ENCODE measurements at regions not wholly inside any gene's neighbourhood (a gene's known extent, or its start where the extent isn't known, plus 50 kb on each side); places are given as distances from the start of the nearest gene placed in this dataset.

DNA sequence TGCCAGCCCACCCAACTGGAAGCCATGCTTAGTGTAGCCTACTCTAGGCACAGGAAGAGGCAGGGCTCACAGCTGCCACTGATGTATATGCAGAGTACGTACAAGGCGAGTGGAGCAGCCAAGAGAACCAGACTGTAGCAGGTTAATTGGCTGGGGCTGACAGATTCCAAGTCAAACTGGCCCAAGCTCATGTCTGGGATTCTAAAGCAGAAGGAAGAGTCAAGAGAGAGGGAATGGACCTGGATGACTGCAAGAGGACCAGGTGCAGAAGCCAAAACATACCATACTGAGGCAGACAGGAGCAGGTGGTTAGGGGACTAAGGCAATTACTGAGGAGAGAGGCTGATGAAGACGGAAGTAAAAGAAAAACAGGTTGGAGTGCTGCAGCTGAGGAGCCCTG, 51.3 kb upstream of the LRRN2 start:
- intact Hi-C loops (cut with micrococcal nuclease), result no loop called here
- no peak for DNase-seq
- ATAC-seq, result no peak

DNA sequence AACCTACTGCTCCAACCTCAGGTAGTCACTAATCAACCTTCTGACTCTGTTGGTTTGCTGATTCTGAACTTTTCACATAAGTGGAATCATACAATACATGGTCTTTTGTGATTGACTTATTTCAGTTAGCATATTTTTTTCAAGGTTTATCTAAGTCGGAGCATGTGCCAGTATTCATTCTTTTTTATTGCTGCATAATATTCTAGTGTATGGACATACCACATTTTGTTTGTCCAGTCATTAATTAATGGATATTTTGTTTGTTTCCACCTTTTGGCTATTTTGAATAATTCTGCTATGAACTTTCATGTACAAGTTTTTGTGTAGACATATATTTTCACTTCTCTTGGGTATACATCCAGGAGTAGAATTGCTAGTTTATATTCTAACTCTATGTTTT, 53.0 kb upstream of the LRRN2 start:
- no peak for ATAC-seq
- intact Hi-C loops (cut with micrococcal nuclease), result no loop called here
- no peak for DNase-seq

DNA sequence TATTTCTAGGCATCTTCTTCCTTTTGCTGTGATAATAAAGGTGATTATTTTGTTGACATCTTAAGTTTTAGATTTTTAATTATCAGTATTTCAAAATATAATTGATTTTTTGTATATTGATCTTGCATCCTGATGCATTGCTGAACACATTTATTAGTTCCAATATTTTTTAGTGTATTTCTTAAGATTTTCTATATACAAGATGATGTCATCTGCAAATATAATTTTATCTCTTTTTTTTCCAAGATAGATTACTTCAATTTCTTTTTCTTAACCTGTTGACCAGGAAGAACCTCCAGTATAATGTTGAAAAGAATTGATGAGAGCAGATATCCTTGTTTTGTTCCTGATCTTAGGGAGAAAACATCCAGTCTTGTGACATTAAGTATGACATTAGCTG, 54.8 kb upstream of the LRRN2 start:
- DNase-seq (no peak), ATAC-seq (no peak)
- intact Hi-C loops (cut with micrococcal nuclease), result no loop called here

DNA sequence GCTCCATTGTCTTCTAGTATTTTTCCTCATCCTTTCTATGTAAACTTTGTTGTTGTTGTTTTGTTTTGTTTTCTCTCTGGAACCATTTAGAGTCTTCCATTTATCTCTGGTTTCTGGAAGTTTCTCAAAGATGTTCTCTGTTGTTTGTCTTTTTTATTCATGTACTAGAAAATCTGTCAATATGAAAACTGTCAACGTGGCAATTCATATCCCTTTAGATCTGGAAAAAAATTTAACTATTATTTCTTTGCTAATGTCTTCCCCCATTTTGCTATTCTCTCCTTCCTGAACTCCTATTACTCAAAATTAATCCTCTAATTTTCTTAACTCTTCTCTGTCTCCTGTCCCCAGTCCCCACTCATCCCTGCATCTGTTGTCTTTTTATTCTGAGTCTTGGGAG, 55.9 kb upstream of the LRRN2 start:
- intact Hi-C loops (cut with micrococcal nuclease), result no loop called here
- no peak for ATAC-seq

DNA sequence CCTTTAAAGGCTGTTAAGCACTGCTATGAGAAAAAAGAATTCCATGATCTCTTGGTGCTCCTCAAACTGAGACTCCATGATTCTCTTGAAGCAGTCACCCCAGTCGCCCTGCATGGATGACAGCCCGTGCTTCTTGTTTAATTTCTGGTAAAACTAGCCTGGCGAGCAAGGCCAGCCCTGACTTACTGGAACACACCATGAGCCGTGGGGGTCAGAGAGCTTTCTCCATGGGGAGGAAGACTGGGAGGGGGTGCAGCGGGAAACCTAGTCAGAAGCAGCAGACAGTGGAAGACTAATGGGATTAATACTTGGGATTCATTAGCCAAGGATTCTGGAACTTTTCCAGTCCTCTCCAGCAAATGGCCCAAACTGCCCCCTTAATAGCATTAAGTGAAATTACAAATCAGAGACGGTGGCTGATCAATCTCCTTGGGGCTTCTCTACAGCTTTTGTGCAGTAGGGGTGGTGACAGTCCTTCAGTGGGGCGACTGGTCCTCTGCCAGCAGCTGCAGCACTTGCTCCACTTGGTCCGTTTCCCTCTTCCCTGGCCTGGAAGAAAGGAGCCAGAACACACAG, 57.2 kb upstream of the LRRN2 start:
- DNase-seq (no peak), ATAC-seq (no peak)
- intact Hi-C loops (cut with micrococcal nuclease), result no loop called here

More for the DNA sequence above, 55.9 kb upstream of the LRRN2 start:
- no peak for DNase-seq

DNA sequence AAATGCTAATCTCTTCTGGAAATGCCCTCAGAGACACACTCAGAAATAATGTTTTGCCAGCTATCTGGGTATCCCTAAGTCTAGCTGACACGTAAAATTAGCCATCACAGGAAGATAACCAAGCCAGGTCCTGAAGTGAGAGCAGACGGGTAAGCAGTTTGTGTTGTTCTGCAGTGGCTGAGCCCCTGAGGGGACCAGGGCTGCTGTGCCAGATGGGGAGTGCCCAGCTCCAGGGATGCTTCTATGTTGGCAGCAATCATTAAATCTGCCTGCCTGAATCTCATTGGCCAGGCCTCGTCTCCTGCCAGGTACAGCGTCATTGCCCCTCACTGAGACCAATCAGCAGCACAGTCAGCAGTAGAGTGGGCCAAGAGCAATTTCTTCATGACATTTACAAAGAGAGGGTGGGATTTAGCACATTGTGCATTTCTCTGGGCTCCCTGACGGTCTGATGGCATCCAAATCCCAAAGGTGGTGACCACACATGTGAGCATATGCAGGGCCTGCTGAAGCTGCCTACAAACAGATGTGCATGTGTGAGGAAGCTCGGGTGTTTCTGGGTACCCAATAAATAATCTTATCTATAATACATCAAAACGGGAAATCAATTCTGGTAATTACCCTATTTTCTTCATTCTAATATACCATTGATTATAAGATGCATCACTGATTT, 58.7 kb upstream of the LRRN2 start:
- intact Hi-C loops (cut with micrococcal nuclease), result no loop called here
- DNase-seq, result no peak
- no peak for ATAC-seq

DNA sequence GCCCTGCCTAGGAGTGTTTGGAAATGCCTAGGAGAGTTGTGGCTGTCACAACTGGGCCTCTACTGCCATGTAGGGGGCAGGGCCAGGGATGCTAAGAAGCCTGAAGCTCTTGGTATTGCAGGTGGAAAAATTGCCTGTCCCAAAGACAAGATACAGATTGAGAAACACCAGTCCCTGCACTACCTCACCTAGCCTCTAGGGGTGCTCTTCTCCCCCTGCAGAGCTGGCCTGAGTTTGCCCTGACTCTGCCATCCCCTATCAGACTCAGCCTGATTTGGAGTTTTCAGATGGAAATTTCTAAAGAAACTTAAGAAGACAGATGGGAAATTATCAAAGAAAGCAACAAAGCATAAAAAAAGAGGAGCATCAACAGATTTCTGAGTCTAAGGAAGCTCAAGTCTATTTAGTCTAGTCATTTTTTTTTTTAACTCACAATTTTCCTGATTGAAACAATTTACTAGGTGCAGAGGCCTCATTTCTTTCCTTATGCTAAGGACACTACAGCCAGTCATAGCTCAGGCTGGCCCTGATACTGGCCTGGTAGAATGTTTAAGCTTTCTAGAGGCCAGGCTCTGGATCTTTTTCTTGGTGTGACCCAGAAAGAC, 61.4 kb upstream of the LRRN2 start:
- intact Hi-C loops (cut with micrococcal nuclease), result no loop called here
- DNase-seq, result no peak
- ATAC-seq, result peak; percentile 53

DNA sequence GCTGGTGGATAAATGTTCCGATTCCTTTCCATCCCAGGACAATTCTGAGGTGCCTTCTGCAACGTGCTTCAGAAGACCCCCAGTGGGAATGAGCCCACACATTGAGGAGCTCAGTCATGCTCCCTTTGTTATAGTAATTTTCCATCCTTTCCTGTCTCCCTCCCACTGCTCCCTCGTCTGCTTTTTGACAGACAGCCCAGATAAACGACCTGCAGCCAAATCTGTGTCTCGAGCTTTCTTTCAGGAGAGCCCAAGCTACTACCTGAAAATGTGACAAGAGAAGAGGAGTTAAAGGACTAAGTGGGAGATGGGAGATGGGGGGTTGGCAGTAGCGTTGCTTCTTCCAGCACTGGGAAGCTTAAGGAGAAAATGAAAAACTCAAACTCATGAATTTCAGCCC, 65.9 kb upstream of the LRRN2 start:
- intact Hi-C loops (cut with micrococcal nuclease), result no loop called here
- no peak for ATAC-seq

DNA sequence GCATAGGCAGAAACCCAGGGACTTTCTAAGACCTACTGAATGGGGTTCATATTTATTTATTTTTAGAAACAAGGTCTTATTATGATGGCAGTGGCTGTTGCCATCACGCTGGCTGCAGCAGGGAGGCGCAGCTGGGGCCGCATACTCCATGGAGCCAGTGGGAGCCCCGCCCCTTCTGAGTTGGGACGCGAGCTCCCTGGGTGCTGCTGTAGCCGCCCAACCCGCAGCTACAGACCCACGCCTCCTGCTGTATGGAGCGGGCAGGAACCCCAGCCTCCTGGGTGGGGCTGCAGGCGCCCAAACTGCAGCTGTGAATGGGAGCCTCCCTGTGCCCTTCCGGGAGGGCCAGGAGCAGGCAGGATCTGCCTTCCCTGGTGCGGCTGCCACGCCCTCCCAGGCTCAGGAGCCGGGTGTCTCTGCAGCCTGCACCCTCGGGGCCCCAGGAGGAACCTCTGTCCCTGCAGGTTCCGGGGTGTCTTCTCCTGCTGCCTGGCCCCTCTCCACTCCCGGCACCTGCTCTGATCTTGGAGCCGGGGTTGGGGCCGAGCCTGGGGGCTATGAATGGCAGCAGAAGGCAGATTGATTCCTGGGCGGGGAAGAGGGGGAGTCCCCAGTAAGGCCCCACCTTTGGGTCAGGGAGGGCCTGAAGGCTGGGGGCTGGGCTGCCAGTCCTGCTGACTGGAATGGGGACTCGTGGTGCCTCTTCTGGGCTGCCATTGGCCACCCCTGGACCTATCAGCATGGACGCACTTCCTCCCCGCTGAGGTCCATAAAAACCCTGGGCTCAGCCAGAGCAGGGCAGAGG, 66.5 kb upstream of the LRRN2 start:
- DNase-seq (no peak), ATAC-seq (no peak)
- intact Hi-C loops (cut with micrococcal nuclease), result no loop called here

More for the DNA sequence above, 65.9 kb upstream of the LRRN2 start:
- no peak for DNase-seq

DNA sequence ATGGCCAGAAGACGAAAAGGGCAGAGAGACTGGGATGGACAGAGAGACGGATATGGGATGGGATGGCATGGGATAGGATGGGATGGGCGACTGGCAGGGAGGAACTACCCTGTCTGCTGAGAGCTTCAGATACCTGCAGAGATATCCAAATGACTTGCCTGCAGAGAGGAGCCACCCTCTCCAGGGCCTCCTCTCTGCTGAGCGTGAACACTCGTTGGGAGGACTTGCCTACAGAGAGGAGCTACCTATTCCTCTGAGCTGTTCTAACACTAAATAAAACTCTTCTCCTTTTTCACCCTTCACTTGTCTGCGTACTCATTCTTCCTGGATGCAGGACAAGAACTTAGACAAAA, 67.1 kb upstream of the LRRN2 start:
- DNase-seq (no peak), ATAC-seq (no peak)
- intact Hi-C loops (cut with micrococcal nuclease), result no loop called here

DNA sequence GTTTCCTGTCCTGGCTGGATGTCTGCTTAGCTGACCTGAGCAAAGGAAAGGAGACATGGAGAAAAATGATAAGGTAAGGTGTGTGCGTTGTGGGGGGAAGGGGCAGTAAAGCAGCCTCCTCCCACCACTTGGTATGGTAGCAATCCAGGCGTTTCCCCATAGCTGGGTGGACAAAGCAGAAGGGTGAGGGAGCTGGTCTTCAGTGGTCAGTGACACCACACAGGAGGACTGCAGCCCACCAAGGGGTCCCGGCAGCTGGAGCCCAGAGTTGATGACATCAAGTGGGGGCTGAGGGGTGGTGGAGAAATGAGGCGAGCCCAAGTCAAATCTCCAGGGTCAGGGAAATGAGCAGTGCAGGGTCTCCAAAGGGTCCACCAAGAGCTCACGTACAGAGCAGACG, 69.3 kb upstream of the LRRN2 start:
- ATAC-seq (no peak), DNase-seq (no peak)
- intact Hi-C loops (cut with micrococcal nuclease), result no loop called here

DNA sequence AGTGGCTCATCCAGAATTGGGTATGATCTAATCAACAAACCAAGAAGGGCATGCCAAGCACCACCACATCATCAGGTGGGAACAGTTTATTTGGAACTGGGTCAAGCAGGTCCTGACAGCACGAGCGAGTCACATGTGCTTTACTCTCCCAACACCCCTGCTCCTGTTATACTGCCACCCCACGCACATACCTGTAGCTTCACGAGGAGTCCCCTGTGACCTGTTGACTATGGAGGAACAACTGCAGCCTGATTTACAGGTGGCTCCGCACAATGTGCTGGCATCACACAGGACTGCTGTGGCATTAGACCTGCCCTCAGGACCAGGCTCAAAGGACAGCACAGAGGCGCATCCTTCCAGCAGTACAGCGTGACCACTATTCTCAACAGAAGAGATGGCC, 70.8 kb upstream of the LRRN2 start:
- no peak for DNase-seq
- no peak for ATAC-seq
- intact Hi-C loops (cut with micrococcal nuclease), result no loop called here

DNA sequence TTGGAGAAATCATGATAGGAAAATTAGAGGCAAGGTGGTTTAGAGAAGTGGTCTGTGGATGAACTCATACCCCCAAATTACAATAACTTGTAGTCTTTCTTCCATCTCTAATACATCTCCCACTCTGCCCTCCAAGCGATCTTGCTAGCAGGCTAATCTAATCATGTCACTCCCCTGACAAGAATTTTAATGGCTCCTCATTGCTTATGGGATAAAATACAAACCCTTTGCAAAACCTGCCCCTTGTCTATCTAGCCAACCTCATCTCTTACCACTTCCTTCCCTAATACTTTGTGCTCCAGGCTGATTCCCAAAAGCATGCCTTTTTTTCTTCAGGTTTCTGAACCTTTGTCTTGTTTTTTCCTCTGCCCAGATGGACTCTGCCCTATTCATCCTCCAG, 71.3 kb upstream of the LRRN2 start:
- no peak for DNase-seq
- no peak for ATAC-seq
- intact Hi-C loops (cut with micrococcal nuclease), result no loop called here

DNA sequence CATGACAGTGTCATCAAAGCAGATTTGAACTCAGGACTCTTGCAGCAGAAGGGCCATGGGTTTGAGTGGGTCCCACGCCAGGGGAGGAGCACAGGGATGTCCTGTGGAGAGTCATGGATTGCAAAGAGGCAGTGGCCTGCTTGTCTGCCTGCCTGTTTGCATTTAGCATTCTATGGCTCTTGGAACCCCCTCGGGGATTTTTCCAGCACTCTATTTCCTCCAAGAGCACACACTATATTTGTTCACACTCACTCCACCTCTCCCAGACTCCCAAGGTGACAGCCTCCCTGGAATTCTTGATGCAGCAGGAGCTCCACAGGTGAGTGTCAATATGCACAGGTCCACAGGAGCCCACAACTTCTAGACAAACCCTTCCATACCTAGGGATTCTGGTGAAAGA, 73.1 kb upstream of the LRRN2 start:
- DNase-seq, result no peak
- no peak for ATAC-seq
- intact Hi-C loops (cut with micrococcal nuclease), result no loop called here

DNA sequence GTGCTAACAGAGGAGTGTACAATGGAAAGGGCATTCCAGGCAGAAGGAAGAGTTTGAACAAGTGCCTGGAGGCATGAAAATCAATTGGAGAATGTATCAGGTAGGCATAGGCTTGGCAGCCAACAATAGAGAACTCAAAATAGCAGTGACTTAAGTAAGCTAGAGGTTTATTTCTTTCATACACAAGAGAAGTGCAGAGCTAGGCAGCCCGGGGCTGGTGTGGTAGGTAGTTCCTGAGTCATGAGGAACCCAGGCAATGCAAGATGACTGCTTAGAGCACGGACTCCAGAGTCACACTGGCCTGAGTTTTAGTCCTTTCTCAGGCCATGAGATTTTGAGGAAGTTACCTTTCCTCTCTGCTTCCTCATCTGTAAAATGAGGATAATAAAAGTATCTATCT, 74.8 kb upstream of the LRRN2 start:
- intact Hi-C loops (cut with micrococcal nuclease), result no loop called here
- DNase-seq (no peak), ATAC-seq (no peak)

DNA sequence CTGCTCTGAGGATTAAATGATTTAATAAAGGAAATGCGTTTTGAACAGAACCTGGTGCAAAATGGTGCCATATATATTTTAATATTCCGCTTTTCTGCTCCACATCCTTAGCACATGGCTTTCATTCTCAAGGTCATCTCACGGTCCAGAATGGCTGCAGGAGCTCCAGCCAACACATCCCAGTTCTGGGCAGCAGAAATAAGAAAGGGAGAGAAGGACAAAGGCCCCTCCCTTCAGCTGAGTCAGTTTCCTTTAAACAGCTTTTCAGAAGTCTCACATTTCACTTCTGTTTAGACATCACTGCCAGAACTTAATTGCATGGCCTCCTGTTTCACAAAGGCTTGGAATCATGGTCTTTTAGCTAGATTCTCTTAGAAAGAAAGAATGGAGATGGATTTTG, 75.2 kb upstream of the LRRN2 start:
- DNase-seq, result no peak
- intact Hi-C loops (cut with micrococcal nuclease), result no loop called here
- no peak for ATAC-seq

DNA sequence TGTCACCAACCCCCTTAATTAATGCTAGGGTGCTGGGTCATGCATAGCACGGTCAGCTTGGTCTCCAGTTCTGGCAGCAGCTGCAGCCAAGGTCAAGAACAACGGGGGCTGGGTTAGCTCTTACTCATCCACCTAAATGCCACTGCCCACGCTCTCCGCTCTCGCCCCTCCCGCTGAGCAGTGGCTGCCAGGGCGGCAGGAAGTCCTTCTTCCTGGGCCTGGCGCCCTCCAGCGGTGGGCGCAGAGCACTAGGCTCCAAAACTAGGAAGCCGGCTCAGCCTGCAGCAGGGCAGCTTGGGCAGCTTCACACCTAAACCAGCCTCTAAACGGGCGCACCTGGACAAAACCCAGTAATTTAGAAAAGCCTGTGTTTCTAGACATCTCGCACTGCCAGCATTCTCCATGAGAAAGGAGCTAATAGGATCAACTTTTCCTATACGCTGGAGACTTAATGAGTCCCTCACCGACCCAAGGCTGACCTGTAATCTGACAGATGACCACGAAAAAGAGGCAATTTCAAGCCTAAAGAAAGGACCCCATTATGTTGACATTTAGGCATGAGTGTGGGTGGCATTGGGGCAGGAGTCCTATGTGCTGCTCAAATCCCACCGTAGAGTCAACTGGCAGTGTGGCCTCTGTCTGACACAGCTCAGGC, 78.4 kb upstream of the LRRN2 start:
- ATAC-seq (peak; percentile 94), DNase-seq (peak; percentile 84)
- intact Hi-C loops (cut with micrococcal nuclease), result no loop called here

DNA sequence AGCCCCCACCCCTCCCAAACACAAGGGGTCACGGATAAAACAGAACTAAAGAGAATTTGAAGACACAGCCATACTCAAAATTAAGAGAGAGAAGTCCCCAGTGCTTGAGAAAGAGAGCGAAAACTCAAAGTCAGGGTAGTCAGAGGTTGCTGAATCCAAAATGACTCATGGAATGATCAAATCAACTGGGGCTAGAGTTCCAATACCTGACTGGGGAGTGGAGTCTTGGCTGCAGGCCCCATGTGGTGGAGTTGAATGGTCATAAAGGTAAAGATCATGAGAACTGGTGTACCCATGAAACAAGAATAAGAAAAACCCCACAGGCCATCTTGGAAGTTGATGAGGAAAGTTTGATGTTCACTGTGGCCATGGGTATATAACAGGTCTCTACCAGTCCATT, 84.5 kb upstream of the LRRN2 start:
- DNase-seq, result no peak
- intact Hi-C loops (cut with micrococcal nuclease), result no loop called here
- no peak for ATAC-seq

DNA sequence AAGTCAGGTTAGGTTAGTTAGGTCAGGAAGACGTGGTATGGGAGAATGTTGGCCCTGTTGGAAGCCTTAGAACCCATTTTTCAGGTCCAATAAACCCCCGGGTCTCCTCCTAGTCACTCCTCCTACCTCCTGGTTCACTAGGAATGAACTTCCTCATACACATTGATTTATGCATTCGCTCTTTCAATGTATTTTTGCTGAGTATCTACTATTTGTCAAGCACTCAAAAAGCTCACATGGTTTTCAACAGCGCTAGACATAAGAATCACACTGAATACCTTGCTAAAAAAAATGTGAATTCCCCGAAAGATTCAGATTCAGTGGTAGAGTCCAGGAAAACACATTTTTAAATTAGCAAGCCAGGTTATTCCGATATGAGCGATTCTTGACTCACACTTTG, 85.8 kb upstream of the LRRN2 start:
- intact Hi-C loops (cut with micrococcal nuclease), result no loop called here
- no peak for DNase-seq
- no peak for ATAC-seq

DNA sequence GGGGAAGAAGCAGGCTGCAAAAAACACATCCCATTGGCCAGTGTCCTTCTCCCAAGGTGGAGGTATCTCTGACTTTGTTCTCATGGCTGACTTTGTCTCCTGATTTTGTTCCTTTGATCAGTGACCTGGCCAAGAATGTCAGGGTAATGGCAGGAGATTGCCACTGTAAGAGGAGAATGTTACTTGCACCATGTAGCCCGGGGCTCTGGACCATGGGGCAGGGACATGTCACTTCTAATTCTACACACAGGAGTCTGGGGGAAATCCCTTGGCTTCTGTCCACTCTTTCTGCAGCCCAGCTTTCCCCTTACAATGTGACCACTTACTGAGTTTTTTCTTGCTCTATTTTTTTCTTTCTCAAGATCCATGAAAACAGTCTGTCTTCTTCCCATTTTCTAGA, 87.7 kb upstream of the LRRN2 start:
- intact Hi-C loops (cut with micrococcal nuclease), result no loop called here
- no peak for ATAC-seq
- no peak for DNase-seq
